ENCODE measurements at regions not wholly inside any gene's neighbourhood (a gene's known extent, or its start where the extent isn't known, plus 50 kb on each side); places are given as distances from the start of the nearest gene placed in this dataset.

DNA sequence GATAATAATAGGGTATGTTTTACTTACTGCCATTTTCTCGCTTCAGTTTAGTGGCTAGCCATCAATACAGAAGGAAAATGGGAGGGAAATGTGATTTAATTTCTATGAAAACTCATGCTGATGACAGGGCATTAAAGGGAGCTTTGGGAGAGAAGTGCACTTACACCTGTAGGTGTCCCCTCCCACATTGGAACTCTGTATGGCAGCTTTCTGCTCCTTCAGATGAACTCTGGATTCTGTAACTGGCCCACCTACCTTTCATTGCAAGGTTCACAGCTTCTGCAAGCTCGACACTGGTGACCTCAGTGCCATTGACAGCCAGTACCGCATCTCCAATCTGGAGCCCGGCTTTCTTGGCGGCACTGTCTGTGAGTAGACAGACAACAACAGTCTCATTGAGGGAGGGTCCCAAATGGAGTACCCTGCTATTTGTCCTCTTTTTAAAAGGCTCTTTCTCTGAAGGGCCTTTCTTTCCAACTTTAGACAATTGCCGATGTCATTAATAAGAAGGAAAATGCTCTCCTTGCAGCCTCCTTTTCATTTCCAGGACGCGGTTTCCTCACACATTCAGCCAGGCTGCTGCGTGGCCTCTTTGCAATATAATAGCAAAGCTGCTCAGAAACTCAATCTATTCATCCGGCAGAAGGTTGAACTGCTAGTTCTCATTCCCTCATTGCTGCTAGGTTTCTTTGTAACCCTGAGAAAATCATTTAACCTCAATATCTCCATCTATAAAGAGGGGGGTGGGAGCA is 63.6 kb downstream of the NUDT12 start:
- no peak for DNase-seq

DNA sequence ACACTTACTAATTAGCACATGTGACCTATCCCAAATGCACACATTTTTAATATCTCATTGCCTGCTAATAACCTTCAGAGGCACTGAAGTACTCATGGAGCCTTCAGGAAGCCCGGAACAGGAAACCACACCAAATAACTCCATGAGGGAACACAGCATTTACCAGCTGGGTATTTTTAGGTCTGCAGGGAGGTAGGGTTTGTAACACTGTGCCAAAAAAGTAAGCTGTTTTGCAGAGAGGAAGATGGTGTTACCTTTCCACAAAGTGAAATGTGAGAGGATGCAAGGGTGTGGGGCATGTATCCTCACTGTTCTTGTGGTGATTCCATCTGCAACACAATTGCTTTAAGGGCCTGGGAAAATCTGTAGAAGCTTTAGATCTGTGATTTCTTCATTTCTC is 64.4 kb downstream of the NUDT12 start:
- no peak for DNase-seq

DNA sequence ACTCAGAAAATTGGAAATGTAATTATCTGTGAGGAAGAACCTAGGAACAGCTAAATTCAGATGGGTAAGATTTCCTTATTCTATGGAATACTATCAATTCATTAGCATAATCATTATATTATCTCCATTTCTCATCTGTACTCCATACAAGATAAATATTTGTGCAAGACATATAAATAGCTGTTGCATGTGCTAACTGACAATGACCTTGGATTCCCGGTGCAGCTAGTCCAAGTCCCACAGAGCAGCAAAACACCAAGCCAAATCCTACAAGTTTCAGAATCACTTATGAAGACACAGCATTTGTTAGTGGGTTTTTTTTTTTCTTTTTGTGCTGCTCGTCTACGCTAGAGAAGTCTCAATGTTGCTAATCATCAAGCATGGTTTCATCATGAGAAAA is 64.8 kb downstream of the NUDT12 start:
- DNase-seq: no peak

- no peak for DNase-seq
These were observed 72.4 kb downstream of the NUDT12 start for GRCh38 chr5:103490030-103490739.

- no peak for DNase-seq
These were observed 73.3 kb downstream of the NUDT12 start for GRCh38 chr5:103489307-103489706.

DNA sequence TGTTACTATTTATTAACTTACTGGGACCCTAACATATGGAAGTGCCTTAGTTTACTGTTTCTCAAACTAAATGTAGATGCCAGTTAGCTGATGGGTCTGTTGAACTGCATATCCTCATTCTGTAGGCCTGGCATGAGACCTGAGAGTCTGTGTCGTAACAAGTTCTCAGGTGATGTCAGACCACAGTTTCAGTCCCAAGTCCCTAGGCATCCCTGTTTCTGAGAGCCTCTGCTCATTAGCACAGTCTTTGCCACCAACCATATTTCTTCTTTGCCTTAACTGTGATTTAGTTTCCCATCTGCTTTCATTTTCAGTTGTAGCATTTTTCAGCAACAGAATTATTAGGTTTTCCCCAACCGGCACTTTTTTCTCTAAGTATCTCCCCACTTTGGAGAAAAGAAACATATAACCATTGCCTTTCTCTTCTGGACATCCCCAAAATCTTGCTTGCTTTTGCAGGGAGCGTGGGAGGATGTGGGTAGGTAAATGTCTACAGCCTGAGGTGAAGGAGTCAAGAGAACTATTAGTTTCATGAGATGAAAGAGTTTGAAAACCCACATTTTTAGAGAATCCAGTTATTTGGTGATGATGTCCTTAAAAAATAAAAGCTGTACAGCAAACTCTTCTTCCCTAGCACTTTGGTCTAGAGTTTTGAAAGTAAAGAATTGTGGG is 74.6 kb downstream of the NUDT12 start:
- no peak for DNase-seq

DNA sequence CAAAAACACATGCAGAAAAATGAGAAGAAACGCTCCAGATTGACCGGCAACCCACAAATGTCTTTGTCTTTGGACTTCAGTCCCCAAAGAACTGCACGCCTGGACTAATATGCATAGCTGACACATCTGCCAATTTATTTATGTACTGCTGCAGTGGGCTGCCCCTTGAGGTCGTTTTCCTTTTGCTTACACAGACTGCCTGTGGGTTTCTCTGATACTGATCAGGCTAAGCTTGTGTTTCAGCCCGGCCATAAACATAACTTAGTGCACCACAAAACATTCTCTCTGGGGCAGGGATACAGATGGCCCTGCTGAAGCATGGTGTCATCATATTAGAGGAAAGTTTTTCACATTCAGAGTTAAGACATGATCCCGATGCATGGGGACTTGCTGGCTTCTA is 75.4 kb downstream of the NUDT12 start:
- no peak for DNase-seq

- DNase-seq: no peak
These were observed 75.8 kb downstream of the NUDT12 start for GRCh38 chr5:103486739-103487138.

DNA sequence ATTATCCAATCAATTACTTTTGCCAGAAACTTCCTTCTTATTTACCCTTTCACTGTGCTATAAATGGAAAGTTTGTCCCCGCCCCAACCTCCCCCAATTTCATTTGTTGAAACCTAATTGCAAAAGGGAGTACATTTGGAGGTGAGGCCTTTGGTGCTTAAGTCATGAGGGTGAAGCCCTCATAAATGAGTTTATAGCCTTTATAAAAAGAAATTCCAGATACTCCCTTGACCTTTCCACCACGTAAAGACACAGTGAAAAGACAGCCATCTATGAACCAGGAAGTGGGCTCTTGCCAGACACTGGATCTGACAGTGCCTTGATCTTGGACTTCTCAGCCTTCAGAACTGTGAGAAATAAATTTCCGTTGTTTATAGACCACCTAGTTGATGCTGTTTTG is 82.3 kb downstream of the NUDT12 start:
- no peak for DNase-seq

DNA sequence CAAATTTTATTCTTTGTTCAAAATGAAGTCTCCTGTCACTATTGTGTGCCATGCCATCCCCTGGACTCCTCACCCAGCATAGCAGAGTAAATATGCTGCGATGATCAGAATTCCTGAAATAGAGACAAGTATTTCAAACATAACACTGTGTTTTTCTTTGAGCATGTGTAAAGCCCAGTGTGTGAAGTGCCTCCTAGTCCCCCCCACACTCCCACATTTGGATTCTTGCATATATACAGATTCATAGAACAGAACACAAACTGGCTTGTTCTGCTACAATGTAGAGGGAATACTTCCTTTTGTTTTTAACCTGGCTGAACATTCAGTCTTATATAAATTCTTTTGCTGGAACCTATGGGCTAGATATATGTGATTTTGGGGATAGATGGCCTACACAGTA is 84.9 kb downstream of the NUDT12 start:
- DNase-seq: no peak

- DNase-seq: no peak
These were observed 85.8 kb downstream of the NUDT12 start for GRCh38 chr5:103476811-103477210.

DNA sequence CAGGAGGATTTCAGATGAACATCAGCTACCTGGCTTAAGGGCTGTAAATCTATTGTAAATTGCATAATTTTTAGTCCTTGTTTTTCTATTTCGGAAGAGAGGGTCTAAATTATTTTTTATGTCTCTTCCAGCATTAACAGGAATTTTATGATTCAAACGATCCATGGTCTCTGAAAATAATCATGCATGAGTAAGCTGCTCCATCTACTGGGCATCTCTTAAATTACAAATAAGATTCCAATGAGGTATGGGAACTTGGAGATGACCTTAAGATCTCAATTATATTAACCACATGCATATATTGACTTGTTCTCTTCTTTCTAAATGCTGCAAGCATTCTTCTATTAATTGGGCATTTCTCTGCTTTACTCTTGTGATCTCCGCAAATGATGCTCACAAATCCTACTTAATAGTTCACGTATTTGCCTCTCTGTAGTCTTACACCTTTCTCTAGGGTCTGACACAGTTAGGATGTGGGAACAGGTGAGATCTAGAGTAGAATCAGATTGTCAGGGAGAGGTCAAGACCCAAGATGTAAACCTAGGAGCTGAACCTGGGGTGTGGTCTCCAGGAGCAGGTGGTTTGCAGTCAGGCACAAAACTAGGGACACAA is 86.9 kb downstream of the NUDT12 start:
- DNase-seq: peak; percentile 39

DNA sequence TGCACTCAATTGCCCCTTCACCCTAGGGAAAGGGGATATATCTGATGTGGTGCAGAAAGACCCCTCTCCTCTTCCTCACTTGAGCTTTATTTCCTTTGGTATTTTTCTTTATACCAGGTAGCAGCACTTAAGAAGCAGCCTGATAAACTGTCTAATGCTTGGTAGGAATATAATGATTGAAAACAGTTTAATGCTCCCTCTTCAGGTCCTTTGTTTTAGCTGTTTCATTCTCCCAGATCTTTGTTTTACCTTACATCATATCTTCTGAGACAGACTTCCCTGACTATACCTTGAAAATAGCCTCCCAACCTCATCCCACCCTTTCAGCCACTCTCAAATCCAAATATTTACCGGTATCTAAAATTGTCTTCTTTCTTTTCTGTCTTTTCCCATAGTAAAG is 87.9 kb downstream of the NUDT12 start:
- DNase-seq: no peak

GRCh38 chr5:103473725-103474124 is 88.9 kb downstream of the NUDT12 start:
- no peak for DNase-seq

DNA sequence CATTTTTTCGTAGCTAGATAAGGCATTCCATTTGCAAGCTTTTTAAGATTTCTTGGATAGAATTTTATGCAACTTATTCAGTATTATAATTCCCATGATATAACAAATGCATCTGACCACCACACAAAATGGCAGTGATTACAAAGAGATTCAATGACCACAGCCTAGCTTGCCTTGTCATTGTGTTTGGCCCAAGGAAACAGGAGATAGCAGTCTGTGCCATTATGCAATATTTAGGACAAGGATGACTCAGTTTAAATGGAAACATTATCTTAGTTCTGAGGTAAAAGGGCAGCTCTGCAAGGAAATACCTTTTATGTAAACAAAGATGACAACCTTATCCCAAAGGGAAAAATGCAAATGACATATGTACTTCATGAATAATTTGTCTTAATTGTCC is 89.8 kb downstream of the NUDT12 start:
- no peak for DNase-seq

GRCh38 chr5:103472265-103472664 is 90.3 kb downstream of the NUDT12 start:
- no peak for DNase-seq

- no peak for DNase-seq
These were observed 93.1 kb downstream of the NUDT12 start for GRCh38 chr5:103469288-103470040.

- DNase-seq: no peak
These were observed 94.8 kb downstream of the NUDT12 start for GRCh38 chr5:103467831-103468230.

- DNase-seq: no peak
These were observed 96.1 kb downstream of the NUDT12 start for GRCh38 chr5:103466495-103466894.

DNA sequence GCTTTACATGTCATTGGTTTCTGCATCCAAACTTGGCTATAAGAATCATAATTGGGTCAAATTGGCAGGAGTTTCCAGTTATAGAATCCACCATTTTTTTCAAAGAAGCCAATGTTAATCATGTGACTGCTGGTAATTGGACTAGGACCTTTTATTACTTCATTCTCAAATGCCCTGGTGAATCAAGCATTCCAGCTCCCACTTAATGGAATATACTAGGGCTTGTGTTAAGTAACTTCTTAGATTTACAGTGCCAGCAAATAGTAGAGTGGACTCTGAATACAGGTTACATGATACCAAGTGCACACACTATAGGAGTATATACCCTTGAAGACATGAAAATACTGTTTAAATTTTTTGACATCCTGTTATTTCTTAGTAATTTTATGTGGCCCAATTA is 96.7 kb downstream of the NUDT12 start:
- no peak for DNase-seq

DNA sequence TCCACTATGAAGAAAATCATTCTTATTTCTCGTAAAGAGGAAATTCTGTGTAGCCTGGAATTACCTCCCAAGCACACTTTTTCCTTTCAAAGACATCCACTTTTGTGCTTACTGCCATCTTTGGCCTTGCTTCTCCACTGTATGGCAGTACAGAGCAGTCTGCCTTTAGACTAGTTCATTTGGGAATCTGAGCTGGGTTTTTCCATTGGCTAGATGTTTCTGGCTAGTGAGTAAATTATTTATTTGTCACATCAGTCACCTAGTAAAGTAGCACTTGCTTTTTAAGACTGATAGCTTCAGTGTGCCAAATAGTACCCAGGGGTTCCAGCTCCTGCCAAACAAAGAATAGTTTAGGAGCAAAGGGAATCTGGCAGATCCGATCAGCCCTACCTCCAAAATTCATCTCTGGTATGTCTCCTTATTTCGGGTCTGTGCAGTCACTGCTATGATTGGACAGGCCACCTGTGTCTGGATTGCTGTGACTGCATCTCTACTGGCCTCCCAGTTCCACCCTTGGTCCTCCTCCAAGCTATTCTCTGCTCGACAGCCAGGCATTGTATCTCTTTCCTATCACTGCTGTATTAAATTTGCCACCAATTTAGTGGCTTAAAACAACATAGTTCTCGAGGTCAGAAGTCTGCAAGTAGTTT is 97.6 kb downstream of the NUDT12 start:
- no peak for DNase-seq

- no peak for DNase-seq
These were observed 99.3 kb downstream of the NUDT12 start for GRCh38 chr5:103463261-103463660.
